ENCODE measurements at regions not wholly inside any gene's neighbourhood (a gene's known extent, or its start where the extent isn't known, plus 50 kb on each side); places are given as distances from the start of the nearest gene placed in this dataset.

DNA sequence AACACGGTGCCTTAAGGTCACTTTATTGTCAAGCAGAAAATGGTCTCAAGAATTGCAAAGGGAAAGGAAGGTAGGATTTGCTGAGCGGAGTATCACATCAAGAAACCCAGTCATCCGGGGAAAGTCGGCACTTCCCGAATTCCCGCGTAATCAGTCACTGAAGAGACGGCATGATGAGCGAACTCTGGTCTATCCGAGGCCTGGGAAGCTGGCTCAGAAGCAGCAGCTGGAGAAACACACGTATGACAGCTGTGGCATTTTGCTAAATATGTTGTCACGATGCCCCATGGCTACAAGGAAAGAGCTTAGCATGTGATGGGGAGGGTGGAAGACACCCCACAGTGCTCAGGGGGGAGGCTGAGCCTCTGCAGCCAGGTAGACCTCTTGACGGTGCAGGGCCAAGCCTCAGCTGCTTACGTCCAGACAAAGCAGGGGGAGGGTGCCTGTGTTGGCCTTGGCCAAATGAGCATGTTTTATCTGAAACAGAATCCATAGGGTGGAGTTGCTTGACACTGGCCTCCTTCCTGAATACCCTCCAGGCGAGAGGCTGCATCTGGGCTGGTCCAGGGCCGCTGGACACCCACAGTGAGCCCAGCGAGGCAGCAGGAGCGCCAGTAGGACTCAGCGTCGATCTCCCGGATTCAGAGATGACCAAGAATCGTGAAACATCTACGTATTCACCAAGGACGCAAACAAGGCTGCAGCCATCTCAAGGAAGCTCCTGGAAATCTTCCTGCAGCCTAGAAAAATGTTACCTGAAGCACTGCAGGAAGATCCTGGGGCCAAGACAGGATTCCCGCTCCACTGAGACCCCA lies 118.8 kb upstream of the AFDN start:
- TF ChIP-seq POLR2A (IDR thresholded peaks at IDR 0.05; ENCODE audit: extremely low read depth, insufficient read length): no peak
- TF ChIP-seq, protein P1, sequence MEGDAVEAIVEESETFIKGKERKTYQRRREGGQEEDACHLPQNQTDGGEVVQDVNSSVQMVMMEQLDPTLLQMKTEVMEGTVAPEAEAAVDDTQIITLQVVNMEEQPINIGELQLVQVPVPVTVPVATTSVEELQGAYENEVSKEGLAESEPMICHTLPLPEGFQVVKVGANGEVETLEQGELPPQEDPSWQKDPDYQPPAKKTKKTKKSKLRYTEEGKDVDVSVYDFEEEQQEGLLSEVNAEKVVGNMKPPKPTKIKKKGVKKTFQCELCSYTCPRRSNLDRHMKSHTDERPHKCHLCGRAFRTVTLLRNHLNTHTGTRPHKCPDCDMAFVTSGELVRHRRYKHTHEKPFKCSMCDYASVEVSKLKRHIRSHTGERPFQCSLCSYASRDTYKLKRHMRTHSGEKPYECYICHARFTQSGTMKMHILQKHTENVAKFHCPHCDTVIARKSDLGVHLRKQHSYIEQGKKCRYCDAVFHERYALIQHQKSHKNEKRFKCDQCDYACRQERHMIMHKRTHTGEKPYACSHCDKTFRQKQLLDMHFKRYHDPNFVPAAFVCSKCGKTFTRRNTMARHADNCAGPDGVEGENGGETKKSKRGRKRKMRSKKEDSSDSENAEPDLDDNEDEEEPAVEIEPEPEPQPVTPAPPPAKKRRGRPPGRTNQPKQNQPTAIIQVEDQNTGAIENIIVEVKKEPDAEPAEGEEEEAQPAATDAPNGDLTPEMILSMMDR (IDR thresholded peaks at IDR 0.05; ENCODE audit: low read depth, low read length): no peak
